ENCODE measurements at regions not wholly inside any gene's neighbourhood (a gene's known extent, or its start where the extent isn't known, plus 50 kb on each side); places are given as distances from the start of the nearest gene placed in this dataset.

DNA sequence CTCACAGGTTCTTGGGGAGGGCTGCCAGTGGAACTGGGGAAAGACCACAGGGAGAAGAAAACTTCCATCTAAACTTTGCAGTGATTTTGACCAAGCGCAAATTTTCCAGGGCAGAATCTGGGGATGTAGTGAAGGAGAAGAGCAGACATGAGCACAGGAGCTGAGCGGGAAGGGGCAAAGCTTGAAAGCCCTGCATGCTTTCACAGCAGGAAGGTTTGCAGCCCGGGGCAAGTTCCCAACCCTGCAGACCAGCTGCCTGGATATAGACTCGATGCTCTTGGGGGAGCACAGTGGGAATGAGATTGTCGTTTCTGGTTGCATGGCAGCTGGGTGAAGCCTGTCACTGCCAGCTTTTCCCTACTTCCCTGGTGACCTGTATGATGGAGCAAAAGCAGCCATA, 276.8 kb upstream of the RORB start:
- TF ChIP-seq, protein P1, sequence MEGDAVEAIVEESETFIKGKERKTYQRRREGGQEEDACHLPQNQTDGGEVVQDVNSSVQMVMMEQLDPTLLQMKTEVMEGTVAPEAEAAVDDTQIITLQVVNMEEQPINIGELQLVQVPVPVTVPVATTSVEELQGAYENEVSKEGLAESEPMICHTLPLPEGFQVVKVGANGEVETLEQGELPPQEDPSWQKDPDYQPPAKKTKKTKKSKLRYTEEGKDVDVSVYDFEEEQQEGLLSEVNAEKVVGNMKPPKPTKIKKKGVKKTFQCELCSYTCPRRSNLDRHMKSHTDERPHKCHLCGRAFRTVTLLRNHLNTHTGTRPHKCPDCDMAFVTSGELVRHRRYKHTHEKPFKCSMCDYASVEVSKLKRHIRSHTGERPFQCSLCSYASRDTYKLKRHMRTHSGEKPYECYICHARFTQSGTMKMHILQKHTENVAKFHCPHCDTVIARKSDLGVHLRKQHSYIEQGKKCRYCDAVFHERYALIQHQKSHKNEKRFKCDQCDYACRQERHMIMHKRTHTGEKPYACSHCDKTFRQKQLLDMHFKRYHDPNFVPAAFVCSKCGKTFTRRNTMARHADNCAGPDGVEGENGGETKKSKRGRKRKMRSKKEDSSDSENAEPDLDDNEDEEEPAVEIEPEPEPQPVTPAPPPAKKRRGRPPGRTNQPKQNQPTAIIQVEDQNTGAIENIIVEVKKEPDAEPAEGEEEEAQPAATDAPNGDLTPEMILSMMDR (conservative IDR thresholded peaks at IDR 0.05; ENCODE audit: low read depth in 2 of 2): no peak
- no peak for TF ChIP-seq POLR2AphosphoS5 (IDR thresholded peaks at IDR 0.05; ENCODE audit: low read depth)
- TF ChIP-seq, protein P2, sequence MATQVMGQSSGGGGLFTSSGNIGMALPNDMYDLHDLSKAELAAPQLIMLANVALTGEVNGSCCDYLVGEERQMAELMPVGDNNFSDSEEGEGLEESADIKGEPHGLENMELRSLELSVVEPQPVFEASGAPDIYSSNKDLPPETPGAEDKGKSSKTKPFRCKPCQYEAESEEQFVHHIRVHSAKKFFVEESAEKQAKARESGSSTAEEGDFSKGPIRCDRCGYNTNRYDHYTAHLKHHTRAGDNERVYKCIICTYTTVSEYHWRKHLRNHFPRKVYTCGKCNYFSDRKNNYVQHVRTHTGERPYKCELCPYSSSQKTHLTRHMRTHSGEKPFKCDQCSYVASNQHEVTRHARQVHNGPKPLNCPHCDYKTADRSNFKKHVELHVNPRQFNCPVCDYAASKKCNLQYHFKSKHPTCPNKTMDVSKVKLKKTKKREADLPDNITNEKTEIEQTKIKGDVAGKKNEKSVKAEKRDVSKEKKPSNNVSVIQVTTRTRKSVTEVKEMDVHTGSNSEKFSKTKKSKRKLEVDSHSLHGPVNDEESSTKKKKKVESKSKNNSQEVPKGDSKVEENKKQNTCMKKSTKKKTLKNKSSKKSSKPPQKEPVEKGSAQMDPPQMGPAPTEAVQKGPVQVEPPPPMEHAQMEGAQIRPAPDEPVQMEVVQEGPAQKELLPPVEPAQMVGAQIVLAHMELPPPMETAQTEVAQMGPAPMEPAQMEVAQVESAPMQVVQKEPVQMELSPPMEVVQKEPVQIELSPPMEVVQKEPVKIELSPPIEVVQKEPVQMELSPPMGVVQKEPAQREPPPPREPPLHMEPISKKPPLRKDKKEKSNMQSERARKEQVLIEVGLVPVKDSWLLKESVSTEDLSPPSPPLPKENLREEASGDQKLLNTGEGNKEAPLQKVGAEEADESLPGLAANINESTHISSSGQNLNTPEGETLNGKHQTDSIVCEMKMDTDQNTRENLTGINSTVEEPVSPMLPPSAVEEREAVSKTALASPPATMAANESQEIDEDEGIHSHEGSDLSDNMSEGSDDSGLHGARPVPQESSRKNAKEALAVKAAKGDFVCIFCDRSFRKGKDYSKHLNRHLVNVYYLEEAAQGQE (IDR thresholded peaks at IDR 0.05; ENCODE audit: unreplicated experiment): no peak
- no peak for TF ChIP-seq JUNB (IDR thresholded peaks at IDR 0.05; ENCODE audit: unreplicated experiment)
- no peak for TF ChIP-seq ZNF114 (CRISPR knock-in tag; IDR thresholded peaks at IDR 0.05)
- TF ChIP-seq EZH2 (IDR thresholded peaks at IDR 0.05; ENCODE audit: low read depth, unreplicated experiment): no peak
- TF ChIP-seq, protein P3, sequence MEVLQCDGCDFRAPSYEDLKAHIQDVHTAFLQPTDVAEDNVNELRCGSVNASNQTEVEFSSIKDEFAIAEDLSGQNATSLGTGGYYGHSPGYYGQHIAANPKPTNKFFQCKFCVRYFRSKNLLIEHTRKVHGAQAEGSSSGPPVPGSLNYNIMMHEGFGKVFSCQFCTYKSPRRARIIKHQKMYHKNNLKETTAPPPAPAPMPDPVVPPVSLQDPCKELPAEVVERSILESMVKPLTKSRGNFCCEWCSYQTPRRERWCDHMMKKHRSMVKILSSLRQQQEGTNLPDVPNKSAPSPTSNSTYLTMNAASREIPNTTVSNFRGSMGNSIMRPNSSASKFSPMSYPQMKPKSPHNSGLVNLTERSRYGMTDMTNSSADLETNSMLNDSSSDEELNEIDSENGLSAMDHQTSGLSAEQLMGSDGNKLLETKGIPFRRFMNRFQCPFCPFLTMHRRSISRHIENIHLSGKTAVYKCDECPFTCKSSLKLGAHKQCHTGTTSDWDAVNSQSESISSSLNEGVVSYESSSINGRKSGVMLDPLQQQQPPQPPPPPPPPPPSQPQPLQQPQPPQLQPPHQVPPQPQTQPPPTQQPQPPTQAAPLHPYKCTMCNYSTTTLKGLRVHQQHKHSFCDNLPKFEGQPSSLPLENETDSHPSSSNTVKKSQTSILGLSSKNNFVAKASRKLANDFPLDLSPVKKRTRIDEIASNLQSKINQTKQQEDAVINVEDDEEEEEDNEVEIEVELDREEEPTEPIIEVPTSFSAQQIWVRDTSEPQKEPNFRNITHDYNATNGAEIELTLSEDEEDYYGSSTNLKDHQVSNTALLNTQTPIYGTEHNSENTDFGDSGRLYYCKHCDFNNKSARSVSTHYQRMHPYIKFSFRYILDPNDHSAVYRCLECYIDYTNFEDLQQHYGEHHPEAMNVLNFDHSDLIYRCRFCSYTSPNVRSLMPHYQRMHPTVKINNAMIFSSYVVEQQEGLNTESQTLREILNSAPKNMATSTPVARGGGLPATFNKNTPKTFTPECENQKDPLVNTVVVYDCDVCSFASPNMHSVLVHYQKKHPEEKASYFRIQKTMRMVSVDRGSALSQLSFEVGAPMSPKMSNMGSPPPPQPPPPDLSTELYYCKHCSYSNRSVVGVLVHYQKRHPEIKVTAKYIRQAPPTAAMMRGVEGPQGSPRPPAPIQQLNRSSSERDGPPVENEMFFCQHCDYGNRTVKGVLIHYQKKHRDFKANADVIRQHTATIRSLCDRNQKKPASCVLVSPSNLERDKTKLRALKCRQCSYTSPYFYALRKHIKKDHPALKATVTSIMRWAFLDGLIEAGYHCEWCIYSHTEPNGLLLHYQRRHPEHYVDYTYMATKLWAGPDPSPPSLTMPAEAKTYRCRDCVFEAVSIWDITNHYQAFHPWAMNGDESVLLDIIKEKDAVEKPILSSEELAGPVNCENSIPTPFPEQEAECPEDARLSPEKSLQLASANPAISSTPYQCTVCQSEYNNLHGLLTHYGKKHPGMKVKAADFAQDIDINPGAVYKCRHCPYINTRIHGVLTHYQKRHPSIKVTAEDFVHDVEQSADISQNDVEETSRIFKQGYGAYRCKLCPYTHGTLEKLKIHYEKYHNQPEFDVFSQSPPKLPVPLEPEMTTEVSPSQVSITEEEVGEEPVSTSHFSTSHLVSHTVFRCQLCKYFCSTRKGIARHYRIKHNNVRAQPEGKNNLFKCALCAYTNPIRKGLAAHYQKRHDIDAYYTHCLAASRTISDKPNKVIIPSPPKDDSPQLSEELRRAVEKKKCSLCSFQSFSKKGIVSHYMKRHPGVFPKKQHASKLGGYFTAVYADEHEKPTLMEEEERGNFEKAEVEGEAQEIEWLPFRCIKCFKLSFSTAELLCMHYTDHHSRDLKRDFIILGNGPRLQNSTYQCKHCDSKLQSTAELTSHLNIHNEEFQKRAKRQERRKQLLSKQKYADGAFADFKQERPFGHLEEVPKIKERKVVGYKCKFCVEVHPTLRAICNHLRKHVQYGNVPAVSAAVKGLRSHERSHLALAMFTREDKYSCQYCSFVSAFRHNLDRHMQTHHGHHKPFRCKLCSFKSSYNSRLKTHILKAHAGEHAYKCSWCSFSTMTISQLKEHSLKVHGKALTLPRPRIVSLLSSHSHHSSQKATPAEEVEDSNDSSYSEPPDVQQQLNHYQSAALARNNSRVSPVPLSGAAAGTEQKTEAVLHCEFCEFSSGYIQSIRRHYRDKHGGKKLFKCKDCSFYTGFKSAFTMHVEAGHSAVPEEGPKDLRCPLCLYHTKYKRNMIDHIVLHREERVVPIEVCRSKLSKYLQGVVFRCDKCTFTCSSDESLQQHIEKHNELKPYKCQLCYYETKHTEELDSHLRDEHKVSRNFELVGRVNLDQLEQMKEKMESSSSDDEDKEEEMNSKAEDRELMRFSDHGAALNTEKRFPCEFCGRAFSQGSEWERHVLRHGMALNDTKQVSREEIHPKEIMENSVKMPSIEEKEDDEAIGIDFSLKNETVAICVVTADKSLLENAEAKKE (CRISPR knock-in tag; IDR thresholded peaks at IDR 0.05): 0 out of 2 replicates have a peak, but pooled peaks have one; percentile 20
- TF ChIP-seq, protein P4, sequence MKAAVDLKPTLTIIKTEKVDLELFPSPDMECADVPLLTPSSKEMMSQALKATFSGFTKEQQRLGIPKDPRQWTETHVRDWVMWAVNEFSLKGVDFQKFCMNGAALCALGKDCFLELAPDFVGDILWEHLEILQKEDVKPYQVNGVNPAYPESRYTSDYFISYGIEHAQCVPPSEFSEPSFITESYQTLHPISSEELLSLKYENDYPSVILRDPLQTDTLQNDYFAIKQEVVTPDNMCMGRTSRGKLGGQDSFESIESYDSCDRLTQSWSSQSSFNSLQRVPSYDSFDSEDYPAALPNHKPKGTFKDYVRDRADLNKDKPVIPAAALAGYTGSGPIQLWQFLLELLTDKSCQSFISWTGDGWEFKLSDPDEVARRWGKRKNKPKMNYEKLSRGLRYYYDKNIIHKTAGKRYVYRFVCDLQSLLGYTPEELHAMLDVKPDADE (IDR thresholded peaks at IDR 0.05): no peak
- TF ChIP-seq EZH2phosphoT487 (IDR thresholded peaks at IDR 0.05; ENCODE audit: unreplicated experiment): no peak
- no peak for TF ChIP-seq CREB1 (CRISPR knock-in tag; IDR thresholded peaks at IDR 0.05; ENCODE audit: low read depth)
- TF ChIP-seq ZNF331 (CRISPR knock-in tag; IDR thresholded peaks at IDR 0.05; ENCODE audit: low read depth): no peak
- no peak for TF ChIP-seq NANOG (IDR thresholded peaks at IDR 0.05; ENCODE audit: borderline replicate concordance)
- no peak for TF ChIP-seq STAT1 (IDR thresholded peaks at IDR 0.05; ENCODE audit: unreplicated experiment)
